ENCODE measurements at regions not wholly inside any gene's neighbourhood (a gene's known extent, or its start where the extent isn't known, plus 50 kb on each side); places are given as distances from the start of the nearest gene placed in this dataset.

DNA sequence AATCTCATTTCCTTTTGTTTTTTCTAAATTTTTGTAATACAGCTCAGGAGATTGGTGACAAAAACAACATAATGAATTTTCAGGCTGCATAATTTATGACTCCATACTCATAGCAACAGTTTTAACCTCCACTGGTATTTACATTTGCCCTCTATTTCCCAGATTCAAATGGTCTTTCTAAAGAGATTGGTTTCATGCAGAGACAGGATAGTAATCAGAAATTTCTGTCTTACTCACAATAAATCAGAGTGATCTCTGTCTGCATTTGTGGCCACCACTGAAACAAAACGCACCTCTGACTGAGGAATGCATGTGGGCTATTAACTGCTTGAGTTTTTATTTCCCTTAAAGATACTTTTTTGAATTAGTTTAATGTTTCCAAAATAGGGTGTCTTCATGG, 1526.0 kb downstream of the CDH8 start:
- TF ChIP-seq POLR2AphosphoS5 (IDR thresholded peaks at IDR 0.05) (no peak), CTCF (IDR thresholded peaks at IDR 0.05) (no peak), POLR2A (IDR thresholded peaks at IDR 0.05) (no peak)

All from prostate gland (tissue), 2 donors.